ENCODE measurements at regions not wholly inside any gene's neighbourhood (a gene's known extent, or its start where the extent isn't known, plus 50 kb on each side); places are given as distances from the start of the nearest gene placed in this dataset.
"Not testable (repeated sequence)": the region's sequence is repeated elsewhere in the genome, so short reads cannot be mapped to it uniquely, and the experiment has no call there.

DNA sequence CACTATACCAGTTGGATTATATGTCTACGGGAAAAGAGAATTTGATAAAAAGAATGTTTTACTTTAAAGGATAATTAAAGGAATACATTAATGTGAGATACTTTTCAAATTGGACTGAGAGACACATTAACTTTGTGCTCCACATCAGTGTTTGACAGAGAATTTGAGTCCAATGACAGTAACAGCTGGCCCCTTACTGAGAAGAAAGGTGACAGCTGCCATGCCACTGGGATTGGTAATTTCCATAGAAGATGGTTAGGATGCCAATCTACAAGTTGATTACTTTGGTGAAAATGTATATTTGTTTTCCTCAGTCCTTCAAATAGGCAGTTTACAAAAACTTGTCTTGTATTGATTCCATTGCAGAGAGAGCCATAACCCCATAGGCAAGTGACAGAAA is 578.4 kb downstream of the SLCO4C1 start:
- H3K36me3 ChIP-seq (ENCODE audit: control insufficient read depth, insufficient read depth, low read length), result no peaks in the 10 kb centered on the region
- no peak overlapping the region for H3K4me3 ChIP-seq (ENCODE audit: low read depth, low read length)
- H3K27me3 ChIP-seq (replicated peaks; ENCODE audit: control insufficient read depth, insufficient read depth, low read length), result no peaks in the 10 kb centered on the region
- intact Hi-C loops (cut with micrococcal nuclease; ENCODE audit: unreplicated experiment), result loop anchor here (2.0 kb wide), 1 partner anchor 505 kb away; no protein-coding TSS in a partner anchor
- Mint-ChIP-seq H3K36me3 (ENCODE audit: insufficient read depth, unreplicated experiment) (no peaks in the 10 kb centered on the region), H3K9me3 (ENCODE audit: unreplicated experiment) (peaks cover 7% of the 10 kb centered on the region), H3K4me1 (ENCODE audit: low read depth, unreplicated experiment) (peaks cover 8% of the 10 kb centered on the region), H3K27me3 (ENCODE audit: insufficient read depth, unreplicated experiment) (no peaks in the 10 kb centered on the region), H3K27ac (ENCODE audit: unreplicated experiment) (no peak overlapping the region), H3K4me3 (ENCODE audit: unreplicated experiment) (no peak overlapping the region)
- TF ChIP-seq CTCF (IDR thresholded peaks at IDR 0.05; ENCODE audit: insufficient read depth in 1 of 2, low read depth in 1 of 2, low read length in 1 of 2, severe bottlenecking in 1 of 2, unreplicated experiment in 1 of 2), result no peak
- no peak for DNase-seq
- H3K4me1 ChIP-seq, result peaks cover 15% of the 10 kb centered on the region
- POLR2A ChIA-PET, result no interaction called here
- CTCF ChIA-PET, result no interaction called here
- no peaks in the 10 kb centered on the region for H3K9me3 ChIP-seq
- BruUV-seq (replicated peaks), result no TSS peak

DNA sequence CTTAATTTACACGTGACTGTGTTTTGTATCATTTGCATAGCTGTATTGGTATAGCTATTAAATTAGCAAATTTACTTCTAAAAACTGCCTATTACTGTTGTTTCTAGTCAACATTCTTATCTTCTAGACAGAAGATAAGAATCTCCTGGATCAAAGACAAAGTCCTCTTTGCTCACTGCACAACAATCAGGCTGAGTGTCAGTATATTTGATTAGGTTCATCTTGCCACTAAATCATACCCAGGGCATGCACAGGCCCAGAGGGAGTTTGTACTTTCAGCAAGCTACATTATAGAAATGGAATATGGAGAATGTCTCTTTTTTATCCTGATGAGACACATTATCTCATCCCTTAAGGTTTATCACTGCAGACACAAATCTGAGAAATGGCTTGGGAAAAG is 579.1 kb downstream of the SLCO4C1 start:
- Histone ChIP-seq H3K4me1 (peaks cover 15% of the 10 kb centered on the region), H3K36me3 (ENCODE audit: control insufficient read depth, insufficient read depth, low read length) (no peaks in the 10 kb centered on the region), H3K4me3 (ENCODE audit: low read depth, low read length) (no peak overlapping the region), H3K27me3 (replicated peaks; ENCODE audit: control insufficient read depth, insufficient read depth, low read length) (no peaks in the 10 kb centered on the region), H3K9me3 (no peaks in the 10 kb centered on the region)
- TF ChIP-seq CTCF (IDR thresholded peaks at IDR 0.05; ENCODE audit: insufficient read depth in 1 of 2, low read depth in 1 of 2, low read length in 1 of 2, severe bottlenecking in 1 of 2, unreplicated experiment in 1 of 2), result no peak
- peaks cover 8% of the 10 kb centered on the region for H3K4me1 Mint-ChIP-seq (ENCODE audit: low read depth, unreplicated experiment)
- no peaks in the 10 kb centered on the region for H3K9me3 Mint-ChIP-seq (ENCODE audit: unreplicated experiment)
- POLR2A ChIA-PET, result no interaction called here
- H3K36me3 Mint-ChIP-seq (ENCODE audit: insufficient read depth, unreplicated experiment), result no peaks in the 10 kb centered on the region
- H3K27me3 Mint-ChIP-seq (ENCODE audit: insufficient read depth, unreplicated experiment), result no peaks in the 10 kb centered on the region
- peak in 1 of 2 experiments; percentile 28 for DNase-seq
- no TSS peak for BruUV-seq (replicated peaks)
- H3K27ac Mint-ChIP-seq (ENCODE audit: unreplicated experiment), result no peak overlapping the region
- CTCF ChIA-PET, result no interaction called here
- no peak overlapping the region for H3K4me3 Mint-ChIP-seq (ENCODE audit: unreplicated experiment)
- intact Hi-C loops (cut with micrococcal nuclease; ENCODE audit: unreplicated experiment), result loop anchor here (2.0 kb wide), 1 partner anchor 506 kb away; no protein-coding TSS in a partner anchor

DNA sequence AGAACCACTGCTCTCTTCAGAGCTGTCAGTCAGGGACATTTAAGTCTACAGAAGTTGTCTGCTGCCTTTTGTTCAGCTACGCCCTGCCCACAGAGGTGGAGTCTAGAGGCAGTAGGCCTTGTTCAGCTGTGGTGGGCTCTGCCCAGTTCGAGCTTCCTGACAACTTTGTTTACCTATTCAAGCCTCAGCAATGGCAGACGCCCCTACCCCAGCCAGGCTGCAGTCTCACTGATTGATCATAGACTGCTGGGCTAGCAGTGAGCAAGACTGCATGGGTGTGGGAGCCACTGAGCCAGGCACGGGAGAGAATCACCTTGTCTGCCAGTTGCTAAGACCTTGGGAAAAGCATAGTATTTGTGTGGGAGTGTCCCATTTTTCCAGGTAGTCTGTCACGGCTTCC is 580.3 kb downstream of the SLCO4C1 start:
- CTCF ChIA-PET; BruUV-seq (replicated peaks); H3K9me3 Mint-ChIP-seq (ENCODE audit: unreplicated experiment); H3K36me3 ChIP-seq (ENCODE audit: control insufficient read depth, insufficient read depth, low read length); H3K4me3 ChIP-seq (ENCODE audit: low read depth, low read length); H3K27me3 ChIP-seq (replicated peaks; ENCODE audit: control insufficient read depth, insufficient read depth, low read length); H3K4me3 Mint-ChIP-seq (ENCODE audit: unreplicated experiment); POLR2A ChIA-PET; H3K9me3 ChIP-seq; H3K27me3 Mint-ChIP-seq (ENCODE audit: insufficient read depth, unreplicated experiment); DNase-seq; H3K4me1 Mint-ChIP-seq (ENCODE audit: low read depth, unreplicated experiment); H3K27ac Mint-ChIP-seq (ENCODE audit: unreplicated experiment); H3K36me3 Mint-ChIP-seq (ENCODE audit: insufficient read depth, unreplicated experiment): not testable (repeated sequence)
- H3K4me1 ChIP-seq, result peaks cover 15% of the 10 kb centered on the region
- intact Hi-C loops (cut with micrococcal nuclease; ENCODE audit: unreplicated experiment), result loop anchor here (2.0 kb wide), 1 partner anchor 507 kb away; no protein-coding TSS in a partner anchor

GRCh38 chr5:101689306-101689705 is 606.8 kb downstream of the SLCO4C1 start:
- Histone ChIP-seq H3K9me3 (no peaks in the 10 kb centered on the region), H3K36me3 (ENCODE audit: control insufficient read depth, insufficient read depth, low read length) (no peaks in the 10 kb centered on the region), H3K27me3 (replicated peaks; ENCODE audit: control insufficient read depth, insufficient read depth, low read length) (no peaks in the 10 kb centered on the region), H3K4me3 (ENCODE audit: low read depth, low read length) (no peak overlapping the region), H3K4me1 (no peaks in the 10 kb centered on the region)
- ChIA-PET CTCF (interaction anchor here (1.0 kb wide), 1 partner anchor 11 kb away, joined by 3 read pairs; no protein-coding TSS in a partner anchor), POLR2A (no interaction called here)
- DNase-seq, result no peak
- Mint-ChIP-seq H3K4me3 (ENCODE audit: unreplicated experiment) (no peak overlapping the region), H3K36me3 (ENCODE audit: insufficient read depth, unreplicated experiment) (no peaks in the 10 kb centered on the region), H3K4me1 (ENCODE audit: low read depth, unreplicated experiment) (no peaks in the 10 kb centered on the region), H3K9me3 (ENCODE audit: unreplicated experiment) (no peaks in the 10 kb centered on the region), H3K27me3 (ENCODE audit: insufficient read depth, unreplicated experiment) (no peaks in the 10 kb centered on the region), H3K27ac (ENCODE audit: unreplicated experiment) (no peak overlapping the region)
- TF ChIP-seq CTCF (IDR thresholded peaks at IDR 0.05; ENCODE audit: insufficient read depth in 1 of 2, low read depth in 1 of 2, low read length in 1 of 2, severe bottlenecking in 1 of 2, unreplicated experiment in 1 of 2), result no peak
- intact Hi-C loops (cut with micrococcal nuclease; ENCODE audit: unreplicated experiment), result no loop called here
- BruUV-seq (replicated peaks), result no TSS peak
